Endothelial cell of umbilical vein (primary cell): ENCODE measurements at regions not wholly inside any gene's neighbourhood (a gene's known extent, or its start where the extent isn't known, plus 50 kb on each side); places are given as distances from the start of the nearest gene placed in this dataset.

ENCODE experiments used
- BruUV-seq: library from RNA; stranded (reverse); fragments of 400-500 nt; replicated peaks from 2 replicates; lab custom pipeline; 2021; lab: Mats Ljungman, UMichigan
- CTCF ChIA-PET: fragments of 300-600, 350-600 bp; sonication (Branson Sonifier 250); formaldehyde crosslinking; loops from one replicate; lab custom pipeline; 2021; ENCODE audit warnings: antibody characterized with exemption, inconsistent platforms; lab: Charles Lee
- POLR2A ChIA-PET: fragments of 300-600, 350-600 bp; sonication (Branson Sonifier 250); formaldehyde crosslinking; loops from one replicate; lab custom pipeline; 2021; ENCODE audit warnings: antibody characterized with exemption, inconsistent platforms; lab: Charles Lee
- DNase-seq: peaks from one replicate; pipeline ENCODE4 v3.0.0-alpha.2; 2011; ENCODE audit warnings: low read depth, low spot score
- FAIRE-seq: peaks from 2 replicates; lab custom pipeline; 2011; peaks lifted over from hg19 to GRCh38; lab: Jason Lieb, UNC
- H2AFZ ChIP-seq: 2 replicates; pipeline ENCODE4 v1.6.0; 2012; ENCODE audit warnings: low read depth, low read length, control low read depth, inconsistent platforms
- H3K27ac ChIP-seq: 2 replicates; pipeline ENCODE4 v1.5.1; 2011; ENCODE audit warnings: low read depth, mild to moderate bottlenecking, control low read depth, low read length, moderate library complexity; ENCODE audit not compliant: insufficient read depth
- H3K27me3 ChIP-seq, 2 experiments: 2 replicates each; pipeline versions ENCODE4 v1.6.0 to v1.6.1; 2011; ENCODE audit warnings: low read length in 2 of 2, mixed read lengths in 1 of 2; ENCODE audit not compliant: control insufficient read depth in 2 of 2, insufficient read depth in 2 of 2
- H3K36me3 ChIP-seq, 2 experiments: 2 replicates in 1 of 2; 3 replicates in 1 of 2; pipeline ENCODE4 v1.5.1; 2011; ENCODE audit warnings: low read length in 2 of 2, mild to moderate bottlenecking in 1 of 2, moderate library complexity in 1 of 2; ENCODE audit not compliant: control insufficient read depth in 2 of 2, insufficient read depth in 2 of 2; ENCODE audit errors: extremely low read depth in 1 of 2
- H3K4me1 ChIP-seq: 3 replicates; pipeline ENCODE4 v1.5.1; 2011; ENCODE audit warnings: mild to moderate bottlenecking, low read length; ENCODE audit not compliant: control insufficient read depth, insufficient read depth; ENCODE audit errors: extremely low read depth
- H3K4me2 ChIP-seq: 2 replicates; pipeline ENCODE4 v1.6.1; 2011; ENCODE audit warnings: low read length, control low read depth, mixed read lengths; ENCODE audit not compliant: insufficient read depth
- H3K4me3 ChIP-seq, 3 experiments: fragments of 200-600 bp in 1 of 3; sonication (generic), shearing (Covaris generic) in 1 of 3; replicated peaks in 1 of 3; 2 replicates each; pipeline ENCODE4 v1.5.1; 2011 to 2016; ENCODE audit warnings: control low read depth in 3 of 3, low read length in 3 of 3, mild to moderate bottlenecking in 2 of 3, inconsistent platforms in 1 of 3, low read depth in 1 of 3, moderate library complexity in 1 of 3; ENCODE audit not compliant: insufficient read depth in 1 of 3
- H3K79me2 ChIP-seq: 2 replicates; pipeline ENCODE4 v1.6.0; 2012; ENCODE audit warnings: low read length, inconsistent platforms; ENCODE audit not compliant: control insufficient read depth, insufficient read depth
- H3K9ac ChIP-seq: replicated peaks from 2 replicates; pipeline ENCODE3; 2011; ENCODE audit warnings: low read length, control low read depth; ENCODE audit not compliant: insufficient read depth; ENCODE audit errors: extremely low read depth
- H3K9me1 ChIP-seq: replicated peaks from 3 replicates; pipeline ENCODE4 v1.6.0; 2011; ENCODE audit warnings: mild to moderate bottlenecking, low read length; ENCODE audit not compliant: control insufficient read depth, insufficient read depth; ENCODE audit errors: extremely low read depth
- H3K9me3 ChIP-seq: replicated peaks from 2 replicates; pipeline ENCODE4 v1.5.1; 2012; ENCODE audit warnings: low read length, inconsistent platforms; ENCODE audit not compliant: control insufficient read depth, insufficient read depth
- H4K20me1 ChIP-seq: replicated peaks from 2 replicates; pipeline ENCODE3; 2011; ENCODE audit warnings: mild to moderate bottlenecking, low read length; ENCODE audit not compliant: control insufficient read depth, insufficient read depth; ENCODE audit errors: extremely low read depth
- MAX ChIP-seq: IDR thresholded peaks from 2 replicates; pipeline ENCODE4 v1.6.1; 2011; ENCODE audit not compliant: insufficient read depth, insufficient read length
- MYC ChIP-seq: IDR thresholded peaks from one replicate; pipeline ENCODE4 v1.6.1; 2011; ENCODE audit warnings: mild to moderate bottlenecking, low read depth, low read length
- POLR2A ChIP-seq: IDR thresholded peaks from 2 replicates; pipeline ENCODE4 v1.6.1; 2012; ENCODE audit warnings: low read depth, mild to moderate bottlenecking, control low read depth, low read length
- POLR2AphosphoS5 ChIP-seq: IDR thresholded peaks from 2 replicates; pipeline ENCODE4 v1.6.1; 2012; ENCODE audit warnings: low read depth, mild to moderate bottlenecking, control low read depth, low read length, moderate library complexity; ENCODE audit not compliant: insufficient read depth
- dilution Hi-C: fragments of 300-500 bp; cut with MboI; formaldehyde crosslinking; loops from one replicate; pipeline ENCODE4 v1.15.0; 2019; ENCODE audit warnings: low sequenced_read_pairs; ENCODE audit not compliant: extremely low pct_ligation_motif_present
- intact Hi-C: fragments of 100-400 bp; cut with micrococcal nuclease; formaldehyde crosslinking; loops from one replicate; pipeline ENCODE4 v1.10.0; 2022
- TF ChIP-seq, protein P1 (sequence below), 2 donors: IDR thresholded peaks; 1 replicate in 1 of 2; 2 replicates in 1 of 2; pipeline ENCODE4 v1.5.1; 2011; ENCODE audit warnings: low read length in 2 of 2, mild to moderate bottlenecking in 2 of 2, moderate library complexity in 2 of 2, control low read depth in 1 of 2, inconsistent platforms in 1 of 2, low read depth in 1 of 2; ENCODE audit not compliant: insufficient read depth in 1 of 2; ENCODE audit errors: extremely low read depth in 1 of 2

DNA sequence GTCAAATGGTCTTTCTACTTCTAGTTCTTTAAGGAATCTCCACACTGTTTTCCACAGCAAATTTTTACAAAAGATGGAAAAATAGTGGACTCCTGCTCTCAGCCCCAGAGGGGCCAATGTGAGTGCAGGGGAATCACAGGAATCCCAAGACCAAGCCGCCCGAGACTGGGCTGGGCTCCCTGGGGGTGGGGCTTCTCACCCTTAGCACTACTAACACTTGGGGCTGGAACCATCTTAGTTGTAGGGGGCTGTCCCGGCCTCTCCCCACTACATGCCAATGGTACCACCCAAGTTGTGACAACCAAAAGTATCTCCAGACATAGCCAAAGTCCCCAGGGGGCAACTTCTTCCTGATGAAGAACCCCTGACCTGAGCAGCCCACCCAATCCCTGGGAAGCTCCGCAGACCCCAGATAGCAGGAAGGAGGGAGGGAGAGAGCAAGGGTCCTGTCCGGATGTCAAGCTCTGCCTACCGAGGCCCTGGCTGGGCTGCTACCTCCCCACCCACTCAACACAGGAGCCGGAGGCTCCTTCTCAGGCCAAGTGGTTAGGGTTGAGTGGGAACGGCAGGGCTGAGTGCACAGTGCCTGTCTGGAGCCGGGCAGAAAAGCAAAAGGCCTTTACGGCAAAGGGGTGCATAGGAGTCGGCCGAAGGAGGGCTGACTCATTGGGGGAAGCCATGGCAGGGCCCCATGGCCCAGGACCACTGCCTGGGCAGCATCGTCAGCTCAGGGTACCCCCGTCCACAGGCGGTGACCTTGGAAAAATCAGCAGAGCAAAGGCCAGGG is 122.5 kb upstream of the FGF3 start:
- Histone ChIP-seq H4K20me1 (no peaks in the 10 kb centered on the region), H3K9me1 (no peaks in the 10 kb centered on the region), H3K4me3 (no peak overlapping the region), H2AFZ (no peak overlapping the region), H3K9me3 (no peaks in the 10 kb centered on the region), H3K36me3 (no peaks in the 10 kb centered on the region), H3K27me3 (peaks cover 2 to 4% of the 10 kb centered on the region in 2 experiments), H3K27ac (no peak overlapping the region), H3K4me1 (no peaks in the 10 kb centered on the region), H3K4me2 (no peak overlapping the region), H3K9ac (no peak overlapping the region), H3K79me2 (no peaks in the 10 kb centered on the region)
- DNase-seq (no peak), FAIRE-seq (no peak)
- no TSS peak for BruUV-seq
- dilution Hi-C loops, result no loop called here
- TF ChIP-seq MYC (no peak), MAX (no peak), POLR2AphosphoS5 (no peak), POLR2A (no peak)
- TF ChIP-seq, protein P1, sequence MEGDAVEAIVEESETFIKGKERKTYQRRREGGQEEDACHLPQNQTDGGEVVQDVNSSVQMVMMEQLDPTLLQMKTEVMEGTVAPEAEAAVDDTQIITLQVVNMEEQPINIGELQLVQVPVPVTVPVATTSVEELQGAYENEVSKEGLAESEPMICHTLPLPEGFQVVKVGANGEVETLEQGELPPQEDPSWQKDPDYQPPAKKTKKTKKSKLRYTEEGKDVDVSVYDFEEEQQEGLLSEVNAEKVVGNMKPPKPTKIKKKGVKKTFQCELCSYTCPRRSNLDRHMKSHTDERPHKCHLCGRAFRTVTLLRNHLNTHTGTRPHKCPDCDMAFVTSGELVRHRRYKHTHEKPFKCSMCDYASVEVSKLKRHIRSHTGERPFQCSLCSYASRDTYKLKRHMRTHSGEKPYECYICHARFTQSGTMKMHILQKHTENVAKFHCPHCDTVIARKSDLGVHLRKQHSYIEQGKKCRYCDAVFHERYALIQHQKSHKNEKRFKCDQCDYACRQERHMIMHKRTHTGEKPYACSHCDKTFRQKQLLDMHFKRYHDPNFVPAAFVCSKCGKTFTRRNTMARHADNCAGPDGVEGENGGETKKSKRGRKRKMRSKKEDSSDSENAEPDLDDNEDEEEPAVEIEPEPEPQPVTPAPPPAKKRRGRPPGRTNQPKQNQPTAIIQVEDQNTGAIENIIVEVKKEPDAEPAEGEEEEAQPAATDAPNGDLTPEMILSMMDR (IDR thresholded peaks at IDR 0.05; ENCODE audit: extremely low read depth in 1 of 2, insufficient read depth in 1 of 2, low read depth in 1 of 2, low read length in 2 of 2), result no peak
- intact Hi-C loops, result loop anchor here (10.0 kb wide), 1 partner anchor 133 kb away; the partner anchor contains the start of gene ANO1
- POLR2A ChIA-PET, result no interaction called here
- CTCF ChIA-PET, result interaction anchor here (0.6 to 0.9 kb wide), 2 partner anchors 23 to 255 kb away, joined by 3 read pairs; no protein-coding TSS in a partner anchor
